Hypothalamus (tissue), 51 donors: ENCODE measurements at regions not wholly inside any gene's neighbourhood (a gene's known extent, or its start where the extent isn't known, plus 50 kb on each side); places are given as distances from the start of the nearest gene placed in this dataset.
"Not testable (repeated sequence)": the region's sequence is repeated elsewhere in the genome, so short reads cannot be mapped to it uniquely, and the experiment has no call there.

Experiments used
- DNase-seq, 51 donors: peaks; one replicate each; lab custom pipeline; 2025; lab: John Stamatoyannopoulos, UW

DNA sequence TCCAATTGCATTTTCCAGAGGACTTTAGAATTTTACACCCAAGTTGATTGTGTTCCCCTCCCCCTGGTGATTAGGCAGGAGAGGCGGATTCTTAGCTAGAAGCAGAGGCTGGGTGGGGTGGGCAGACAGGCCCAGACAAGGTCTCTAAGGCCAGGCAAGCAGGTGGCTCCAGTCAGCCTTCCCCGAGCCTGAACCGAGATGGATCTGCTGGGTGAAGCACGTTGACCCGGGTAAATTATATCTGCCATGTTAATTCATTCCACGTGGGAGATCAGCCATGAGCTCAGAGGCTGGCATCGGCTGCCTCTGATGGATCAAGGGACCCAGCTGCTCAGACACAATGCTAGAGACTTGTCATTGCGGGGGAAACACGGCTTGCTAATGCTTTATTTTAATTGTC is 159.5 kb upstream of the MAFB start:
- no peak for DNase-seq

DNA sequence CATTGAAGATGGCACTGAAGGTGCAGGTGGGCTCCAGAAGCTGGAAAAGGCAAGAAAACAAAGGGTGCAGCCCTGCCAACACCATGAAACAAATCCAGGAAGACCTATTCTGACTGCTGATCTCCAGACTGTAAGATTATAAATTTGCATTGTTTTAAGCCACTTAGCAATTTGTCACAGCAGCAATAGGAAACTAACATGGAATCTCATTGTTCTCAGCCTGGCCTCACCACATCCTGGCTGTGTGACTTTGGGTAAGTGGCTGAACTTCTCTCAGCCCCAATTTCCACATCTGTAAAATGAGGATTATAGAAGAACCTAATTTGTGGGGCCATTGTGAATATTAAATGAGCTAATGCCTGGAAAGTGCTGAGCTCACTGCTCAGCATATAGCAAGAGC is 160.4 kb upstream of the MAFB start:
- DNase-seq = no peak

DNA sequence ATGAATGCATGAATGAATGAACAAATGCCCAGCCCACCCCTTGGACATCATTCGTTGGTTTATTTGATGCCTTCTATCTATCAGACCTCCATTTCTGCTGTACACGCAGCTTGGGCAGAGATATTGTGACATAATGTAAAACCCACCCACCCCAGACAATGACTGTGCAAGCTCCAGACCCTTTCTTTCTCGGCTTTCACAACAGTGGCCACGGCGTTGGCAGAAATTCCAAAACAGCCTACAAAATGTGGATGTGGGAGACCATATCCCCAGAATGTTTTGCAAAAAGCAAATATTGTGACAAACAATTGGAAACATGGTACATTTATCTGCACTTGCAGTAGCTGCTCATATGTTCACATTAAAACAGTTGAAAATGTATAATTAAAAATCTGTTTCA is 162.0 kb upstream of the MAFB start:
- no peak for DNase-seq

DNA sequence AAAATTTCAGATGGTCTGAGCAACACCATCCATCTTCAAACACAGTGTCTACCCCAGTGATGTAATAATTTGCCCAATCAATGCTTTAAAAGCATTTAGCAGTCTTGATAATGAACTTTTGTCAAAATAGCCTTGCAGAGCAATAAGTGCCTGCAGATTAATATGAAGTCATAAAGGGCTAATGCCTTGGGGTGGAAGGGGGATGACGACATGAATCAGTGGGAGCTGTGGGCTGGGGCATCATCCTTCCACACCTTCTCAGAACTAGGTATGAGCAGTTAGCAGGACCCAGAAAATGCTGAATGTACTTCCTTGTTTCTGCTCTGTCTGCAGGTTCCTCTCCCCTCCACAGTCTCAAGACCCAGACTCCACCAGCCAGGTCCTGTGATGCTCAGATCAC is 166.2 kb upstream of the MAFB start:
- no peak for DNase-seq

DNA sequence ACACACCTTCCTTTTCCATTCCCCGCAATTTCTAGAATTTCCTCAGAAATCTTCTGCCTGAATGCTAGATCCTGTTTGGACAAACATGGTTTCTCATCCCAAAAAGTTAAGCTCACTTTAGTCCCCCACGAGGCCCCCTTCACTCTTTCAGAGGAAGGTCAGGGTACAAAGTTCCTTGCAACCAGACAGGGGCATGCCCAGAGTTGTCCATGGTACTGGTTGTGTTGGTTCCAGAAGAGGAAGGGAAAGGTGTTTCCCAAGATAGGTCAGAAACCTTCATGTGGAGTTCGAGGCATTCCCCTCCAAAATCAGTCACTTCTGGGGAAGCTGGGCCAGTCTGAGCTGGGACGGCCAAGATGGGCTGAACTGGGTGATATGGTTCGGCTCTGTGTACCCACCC is 167.6 kb upstream of the MAFB start:
- DNase-seq = no peak

DNA sequence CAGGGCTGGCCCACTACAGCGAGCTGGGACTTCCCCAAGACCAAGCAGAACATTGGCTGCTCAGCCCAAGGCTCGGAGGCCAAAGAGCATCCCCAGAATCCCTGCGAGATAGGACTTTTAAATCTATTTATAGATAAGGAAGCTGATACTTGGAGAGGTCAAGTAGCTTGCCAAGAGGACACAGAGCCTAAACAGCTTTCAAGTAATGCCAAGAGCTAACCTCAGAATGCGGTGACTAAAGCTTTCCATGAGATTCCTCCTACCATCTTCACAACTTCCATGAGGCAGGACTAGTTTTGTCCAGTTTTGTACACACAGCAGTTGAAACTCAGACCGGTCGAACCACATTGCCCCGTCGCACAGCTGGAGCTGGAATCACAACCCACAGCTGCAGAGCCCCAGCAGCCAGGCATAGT is 168.1 kb upstream of the TOP1 start:
- DNase-seq = no peak

DNA sequence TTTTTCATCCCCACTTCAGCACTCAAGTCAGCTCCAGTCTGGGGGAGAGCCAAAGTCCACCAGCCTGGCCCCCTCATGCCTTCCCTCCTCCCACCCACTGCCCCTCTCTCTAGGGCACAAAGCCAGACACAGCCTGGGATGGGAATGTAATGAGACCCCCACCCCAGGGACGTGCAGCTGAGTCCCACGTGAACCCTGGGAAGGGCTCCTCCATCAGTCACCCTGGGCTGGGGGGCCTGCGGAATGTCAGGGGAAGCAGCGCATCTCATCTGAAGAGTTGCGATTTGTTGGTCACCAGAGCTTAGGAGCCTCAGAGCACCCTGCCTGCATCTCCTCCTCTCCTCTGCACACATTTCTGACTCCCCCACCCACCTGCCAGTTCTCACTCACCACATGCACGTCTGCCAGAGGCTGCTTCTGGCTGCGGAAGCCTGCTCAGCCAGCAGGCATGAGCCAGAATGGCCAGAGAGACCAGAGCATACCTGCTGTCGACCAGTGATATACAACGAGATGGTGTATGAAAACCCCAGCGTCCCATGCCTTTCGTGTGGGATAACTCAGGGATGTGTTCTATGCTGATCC is 167.1 kb upstream of the TOP1 start:
- no peak for DNase-seq

DNA sequence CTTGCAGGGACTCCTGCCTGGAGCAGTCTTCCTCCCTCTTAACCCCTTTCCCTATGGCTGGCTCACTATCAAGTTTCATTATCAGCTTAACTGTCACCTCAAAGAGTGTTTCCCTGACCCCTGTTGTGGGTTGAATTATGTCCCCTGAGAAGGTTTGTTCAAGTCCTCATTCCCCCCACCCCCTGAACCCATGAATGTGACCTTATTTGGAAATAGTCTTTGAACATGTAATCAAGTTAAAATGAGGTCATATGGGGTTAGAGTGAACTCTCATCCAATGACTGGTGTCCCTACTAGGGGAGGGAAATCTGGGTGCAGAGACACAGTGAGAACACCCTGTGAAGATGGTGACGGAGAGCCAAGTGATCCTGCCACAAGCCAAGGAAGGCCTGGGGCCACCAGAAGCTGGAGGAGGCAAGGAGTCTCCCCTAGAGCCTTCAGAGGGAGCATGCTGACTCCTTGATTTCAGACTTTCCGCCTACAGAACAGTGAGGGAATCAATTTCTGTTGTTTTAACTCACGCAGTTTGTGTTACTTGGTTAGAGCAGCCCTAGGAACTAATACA is 165.2 kb upstream of the TOP1 start:
- DNase-seq = no peak

DNA sequence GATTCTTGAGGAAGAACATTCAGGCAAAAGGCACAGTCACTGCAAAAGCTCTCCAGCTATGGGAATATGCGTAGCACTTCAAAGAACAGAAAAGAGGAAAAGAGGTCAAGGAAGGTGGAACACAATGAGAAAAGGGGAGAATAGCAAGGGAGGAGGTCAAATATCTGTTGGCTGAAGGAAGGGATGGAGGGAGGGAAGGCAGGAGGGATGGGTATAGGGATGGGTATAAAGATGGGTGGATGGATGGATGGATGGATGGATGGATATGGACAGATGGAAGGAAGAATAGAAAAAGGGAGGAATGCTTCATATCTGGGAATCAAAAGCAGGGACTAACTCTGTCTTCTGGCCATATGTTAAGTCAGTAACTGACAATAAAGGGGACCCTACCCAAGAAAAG is 164.2 kb upstream of the TOP1 start:
- DNase-seq = no peak

DNA sequence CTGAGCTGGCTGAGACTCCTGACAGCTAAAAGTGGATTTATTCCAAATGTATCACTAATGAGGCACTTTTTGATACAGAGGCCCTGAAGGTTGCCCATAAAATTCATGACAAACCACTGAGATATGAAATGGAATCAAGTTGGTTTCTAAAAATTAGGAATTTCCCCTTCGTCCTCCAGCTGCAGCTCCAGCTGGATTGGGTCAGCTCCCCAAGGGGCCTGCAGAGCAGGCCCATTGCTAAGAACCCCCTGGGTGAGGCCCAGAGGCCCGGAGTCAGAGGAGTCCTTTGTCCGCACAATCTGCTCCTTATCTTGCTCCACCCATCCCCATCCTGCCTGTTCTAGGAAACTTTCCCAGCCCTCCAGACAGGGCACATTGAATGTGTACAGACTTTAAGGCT is 163.5 kb upstream of the TOP1 start:
- no peak for DNase-seq

DNA sequence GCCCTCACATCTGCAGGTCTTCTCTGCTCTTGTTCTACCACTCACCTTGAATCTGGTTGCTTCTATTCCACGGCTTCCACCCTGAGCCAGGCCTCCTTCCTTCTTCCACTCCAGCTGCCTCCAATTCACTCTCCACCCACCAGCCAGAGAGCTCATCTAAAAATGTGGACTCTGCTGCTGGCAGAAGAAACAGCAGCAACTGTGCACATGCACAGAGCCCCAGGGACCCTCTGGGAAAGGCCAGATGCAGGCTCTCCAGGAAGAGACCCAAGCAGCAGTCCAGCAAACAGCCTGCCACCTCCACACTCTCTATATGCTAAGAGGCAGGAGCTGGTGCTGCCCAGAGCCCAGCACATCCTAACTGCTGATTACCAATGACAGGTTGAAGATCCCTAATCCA is 162.6 kb upstream of the TOP1 start:
- DNase-seq = no peak

DNA sequence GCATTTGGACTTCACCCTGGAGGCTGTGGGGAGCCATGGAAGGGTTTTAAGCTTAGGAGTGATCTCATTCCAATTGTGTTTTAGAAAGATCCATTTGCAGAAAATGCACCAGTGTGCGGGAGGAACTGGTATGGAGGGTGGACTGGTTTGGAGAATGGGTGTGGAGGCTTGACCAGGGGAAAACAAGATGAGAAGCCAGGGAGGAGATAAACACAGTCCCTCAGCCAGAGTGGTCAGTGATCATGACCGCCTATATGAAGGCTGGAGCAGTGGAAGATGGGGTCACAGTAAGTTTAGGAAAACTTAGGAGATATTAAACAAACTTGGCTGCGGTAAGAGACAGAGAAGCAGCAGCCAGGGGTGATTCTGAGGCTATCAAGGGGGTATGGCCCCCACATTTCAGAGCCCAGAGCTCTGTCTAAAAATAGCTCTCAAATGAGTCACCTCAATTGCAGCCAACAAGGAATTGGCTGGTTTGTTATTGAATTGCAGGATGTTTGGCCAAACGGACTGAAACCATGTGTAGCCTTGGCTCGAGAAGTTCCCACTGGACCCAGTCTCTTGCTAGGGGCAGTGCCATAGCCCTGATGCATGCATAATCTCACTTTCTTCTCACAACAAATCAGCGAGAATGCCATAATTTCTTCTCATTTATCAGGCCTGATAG is 159.9 kb upstream of the TOP1 start:
- DNase-seq = peak in 23 of 51 donors; percentile 0 to 59 (median 21)

DNA sequence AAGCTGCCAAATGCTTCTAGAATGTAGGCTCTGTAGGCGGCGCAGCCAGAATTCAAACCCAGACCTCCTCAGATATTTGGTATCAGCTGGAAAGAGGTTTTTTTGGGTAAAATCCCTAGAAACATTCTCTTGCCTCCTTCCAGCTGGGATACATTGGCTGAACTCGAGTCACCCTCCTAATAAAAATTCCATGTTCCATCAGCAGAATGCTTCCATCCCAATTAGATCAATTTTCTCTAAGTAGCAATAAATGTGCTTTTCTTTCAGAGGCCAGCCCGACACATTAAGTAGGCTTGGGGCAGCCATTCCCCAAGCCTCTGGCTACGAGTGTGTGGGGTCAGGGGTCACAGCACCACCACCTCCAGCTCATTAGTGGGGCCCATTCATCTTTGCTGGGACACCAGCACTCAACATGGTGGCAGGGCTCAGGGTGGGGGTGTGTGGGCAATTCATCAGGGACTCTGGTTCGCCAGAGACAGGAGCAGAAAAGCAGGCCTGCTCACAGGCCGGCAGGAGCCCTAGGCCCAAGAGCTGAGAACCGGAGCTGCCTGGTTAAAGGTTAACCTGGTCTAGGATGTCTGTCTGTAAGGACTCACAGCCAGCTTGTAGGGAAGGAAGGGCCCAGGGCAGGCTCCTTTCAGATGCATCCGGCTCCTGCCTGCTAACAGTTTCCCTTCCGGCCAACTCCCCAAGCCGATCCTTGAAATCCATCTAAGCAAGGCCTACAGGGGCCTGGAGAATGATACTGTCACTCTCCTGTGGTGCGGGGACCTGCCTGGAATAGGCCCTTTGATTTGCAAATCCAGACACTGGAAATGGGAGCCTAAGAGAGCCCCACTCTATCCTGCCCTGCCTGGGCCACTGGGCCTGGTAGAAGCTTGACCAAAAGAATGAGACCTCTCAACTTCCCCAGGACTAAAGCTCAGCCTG is 159.1 kb upstream of the TOP1 start:
- peak in 1 of 51 donors; percentile 32 for DNase-seq

DNA sequence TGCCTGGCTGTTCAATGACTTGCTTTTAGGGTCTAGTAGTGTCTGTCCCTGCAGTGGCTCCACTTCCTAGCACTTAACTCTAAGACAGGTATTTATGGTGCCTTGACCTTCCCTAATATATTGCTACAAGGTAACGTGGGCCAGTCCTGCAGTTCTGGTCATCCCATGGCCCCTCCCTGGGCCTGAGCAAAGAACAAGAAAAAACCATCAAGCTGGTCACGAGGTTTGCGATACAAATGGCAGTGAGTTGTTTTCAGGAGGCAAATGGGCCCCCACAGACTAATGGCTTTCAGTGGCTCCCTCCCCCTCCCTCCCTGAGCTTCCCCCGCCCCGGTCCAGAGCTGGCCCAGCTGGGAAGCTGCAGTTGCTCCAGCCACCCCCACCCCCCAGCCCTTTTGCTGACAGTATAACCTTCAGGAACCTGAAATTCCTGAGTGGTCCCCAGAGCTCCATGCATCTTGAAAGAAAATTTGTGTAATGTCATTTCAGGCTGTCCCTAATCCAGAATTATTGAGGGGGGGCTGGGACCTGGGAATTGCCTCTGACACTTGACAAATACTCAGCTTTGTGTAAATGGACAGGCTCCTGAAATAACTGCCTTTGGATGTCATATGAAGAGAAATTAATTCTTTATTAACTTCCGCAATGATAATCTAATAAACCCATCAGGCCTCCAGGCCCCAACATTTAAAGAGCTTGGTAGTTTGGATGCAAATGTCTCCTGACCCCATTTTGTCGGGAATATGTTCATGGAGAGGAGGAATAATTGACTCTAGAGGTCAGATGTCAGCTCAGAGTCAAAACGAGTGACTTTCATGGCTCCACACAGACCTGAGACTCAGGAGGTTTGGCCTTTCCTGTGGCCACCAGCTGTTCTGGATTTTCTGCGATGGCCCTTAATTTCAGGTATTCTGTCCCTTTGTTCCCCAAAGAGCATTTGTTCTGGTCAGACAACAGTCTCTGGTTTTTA is 153.2 kb upstream of the TOP1 start:
- no peak for DNase-seq

DNA sequence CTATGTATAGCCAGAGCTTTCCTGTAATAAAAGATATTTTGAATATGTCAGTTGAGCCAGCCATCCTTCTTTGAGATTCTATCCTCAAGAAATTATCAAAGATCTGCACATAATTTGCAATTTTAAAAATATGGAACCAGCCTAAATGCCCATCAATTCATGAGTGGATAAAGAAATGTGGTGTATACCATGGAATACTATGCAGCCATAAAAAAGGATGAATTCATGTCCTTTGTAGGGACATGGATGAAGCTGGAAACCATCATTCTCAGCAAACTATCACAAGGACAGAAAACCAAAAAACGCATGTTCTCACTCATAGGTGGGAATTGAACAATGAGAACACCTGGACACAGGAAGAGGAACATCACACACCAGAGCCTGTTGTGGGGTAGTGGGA is 150.5 kb upstream of the TOP1 start:
- DNase-seq = not testable (repeated sequence)

DNA sequence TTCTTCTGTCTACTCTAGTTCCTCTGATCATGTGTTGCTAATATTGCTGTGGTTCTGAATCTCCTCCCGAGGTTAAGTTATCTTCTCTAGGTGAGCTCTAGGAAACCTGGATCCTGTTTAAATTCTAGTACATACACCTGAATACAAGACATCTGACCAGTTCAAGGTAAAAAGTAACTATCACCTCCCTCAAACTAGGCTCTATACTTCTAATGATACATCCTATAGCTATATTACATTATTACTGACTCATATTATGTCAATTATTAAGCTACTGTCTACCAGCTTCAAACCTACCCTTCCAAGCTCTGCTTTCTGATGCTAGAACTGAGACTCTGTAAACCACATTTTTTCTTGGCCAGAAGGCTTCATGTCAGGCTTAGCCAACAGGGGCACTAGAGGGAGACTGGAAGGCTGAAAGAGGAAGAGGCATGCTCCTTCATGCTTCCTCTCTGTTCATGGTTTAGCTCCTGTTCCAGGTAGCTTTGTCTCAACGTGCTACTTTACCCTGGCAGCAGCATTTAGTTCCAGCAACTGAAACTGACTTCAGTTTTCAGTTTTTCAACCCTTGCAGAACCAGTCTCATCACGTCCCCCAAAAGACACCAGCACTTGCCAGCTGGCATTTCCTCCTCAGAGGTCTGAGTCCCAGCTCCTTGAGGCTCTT is 148.4 kb upstream of the TOP1 start:
- no peak for DNase-seq

DNA sequence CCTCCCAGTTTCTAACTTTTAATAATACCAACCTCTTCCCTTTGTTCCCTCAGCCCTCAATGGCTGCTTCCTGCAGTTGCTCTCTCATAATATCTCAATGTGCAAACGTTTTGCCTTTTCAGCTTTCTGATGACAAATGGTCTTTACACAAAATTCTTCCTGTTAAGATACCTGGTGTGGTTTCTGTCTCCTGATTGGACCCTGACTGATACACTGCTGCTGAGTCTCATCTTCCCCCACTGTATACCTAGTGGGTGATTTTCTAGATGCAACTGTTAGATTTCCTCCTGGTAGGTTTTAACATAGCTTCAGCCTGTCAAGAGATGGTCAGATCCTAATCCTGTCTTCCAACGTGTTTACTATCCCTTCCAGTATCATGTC is 147.9 kb upstream of the TOP1 start:
- DNase-seq = no peak

DNA sequence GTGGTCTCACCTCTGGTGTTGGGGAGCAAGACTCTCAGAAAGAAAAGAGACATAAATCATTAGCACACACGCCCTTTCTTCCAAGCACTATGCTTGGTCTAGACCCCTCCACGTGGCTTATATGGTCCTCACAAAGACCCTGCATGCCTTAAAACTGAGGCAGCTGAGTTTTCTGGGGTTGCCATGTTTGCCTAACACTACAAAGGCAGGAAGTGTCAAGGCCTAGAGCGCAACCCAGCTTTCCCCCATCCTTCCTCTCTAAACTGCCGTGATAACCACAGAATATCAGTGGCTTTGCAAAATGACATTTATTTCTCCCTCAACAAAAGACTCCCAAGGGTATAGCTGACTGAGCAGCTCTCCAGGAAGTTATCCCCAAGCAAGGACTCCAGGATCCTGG is 146.5 kb upstream of the TOP1 start:
- DNase-seq = no peak

DNA sequence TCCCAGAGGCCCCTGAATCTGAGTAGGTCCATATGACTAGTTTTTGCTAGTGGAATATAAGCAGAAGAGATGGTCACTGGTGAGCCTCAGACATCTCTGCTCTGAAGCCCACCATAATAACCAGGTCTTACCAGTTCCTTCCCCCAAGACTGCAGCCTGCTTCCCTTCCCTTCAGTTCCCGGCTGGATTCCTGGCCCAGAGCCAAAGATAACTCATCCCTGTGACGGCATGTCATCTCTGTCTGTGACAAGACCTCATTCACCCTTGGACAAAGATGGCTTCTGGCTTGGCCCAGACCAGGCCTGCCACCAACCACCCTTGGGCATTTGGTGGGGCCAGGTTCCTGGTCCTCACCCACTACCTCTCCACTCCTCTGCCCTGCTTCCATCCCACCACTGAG is 145.5 kb upstream of the TOP1 start:
- no peak for DNase-seq

DNA sequence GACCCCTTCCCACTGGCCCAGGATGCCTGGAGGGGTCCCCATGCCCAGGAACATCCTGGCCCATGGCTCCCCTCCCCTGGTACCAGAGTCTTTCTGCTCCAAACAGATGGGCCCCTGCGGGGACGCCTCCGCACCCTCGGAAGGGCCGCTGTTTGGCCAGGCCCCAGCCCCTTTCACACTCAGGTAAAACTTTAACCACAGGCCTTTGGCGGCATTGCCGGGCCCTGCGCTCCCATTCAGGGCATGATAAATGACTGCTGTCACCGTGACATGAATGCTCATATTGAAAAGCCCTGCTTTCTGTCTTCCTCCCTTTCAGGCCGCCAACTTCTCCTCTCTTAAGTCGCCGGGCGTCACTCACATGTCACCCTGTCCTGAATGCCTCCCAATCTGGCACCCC is 141.5 kb upstream of the TOP1 start:
- DNase-seq = no peak
